K562 (cell line): ENCODE measurements at regions not wholly inside any gene's neighbourhood (a gene's known extent, or its start where the extent isn't known, plus 50 kb on each side); places are given as distances from the start of the nearest gene placed in this dataset.

Source experiments
- ETS1 ChIP-seq: conservative IDR thresholded peaks from 2 replicates; pipeline ENCODE4 v1.6.1; 2011; ENCODE audit warnings: low read depth, mild to moderate bottlenecking, low read length; ENCODE audit not compliant: control insufficient read depth
- HOXB6 ChIP-seq: fragments of 250-450 bp; sonication (Bioruptor Pico); IDR thresholded peaks from 2 replicates; pipeline ENCODE4 v1.5.1; 2022; ENCODE audit warnings: mild to moderate bottlenecking, borderline replicate concordance
- ILF3 ChIP-seq: fragments of 450-650 bp; IDR thresholded peaks from 2 replicates; pipeline ENCODE4 v1.6.1; 2018; ENCODE audit warnings: antibody characterized with exemption, mild to moderate bottlenecking, moderate library complexity, borderline replicate concordance
- KAT2B ChIP-seq: IDR thresholded peaks from one replicate; pipeline ENCODE4 v1.6.1; 2012; ENCODE audit warnings: low read depth, mild to moderate bottlenecking, control low read depth, inconsistent platforms, low read length, moderate library complexity
- KDM1A ChIP-seq, 2 experiments: fragments of 450-650 bp; IDR thresholded peaks; 2 replicates each; pipeline ENCODE4 v1.6.1; 2016; ENCODE audit warnings: mild to moderate bottlenecking in 2 of 2
- KLF13 ChIP-seq: fragments of 450-650 bp; IDR thresholded peaks from 2 replicates; pipeline ENCODE4 v1.6.1; 2016; ENCODE audit warnings: missing genetic modification characterization, low read depth, mild to moderate bottlenecking, missing compliant biosample characterization, moderate library complexity, borderline replicate concordance
- PHB ChIP-seq: fragments of 250-450 bp; sonication (Bioruptor Pico); IDR thresholded peaks from 2 replicates; pipeline ENCODE4 v1.5.0; 2021
- PPARD ChIP-seq: fragments of 250-450 bp; sonication (Bioruptor Pico); IDR thresholded peaks from 2 replicates; pipeline ENCODE4 v1.8.0; 2022; ENCODE audit warnings: inconsistent platforms, mild to moderate bottlenecking, moderate library complexity
- PREB ChIP-seq: sonication (generic); formaldehyde crosslinking; IDR thresholded peaks from 2 replicates; pipeline ENCODE4 v1.8.1; 2023; ENCODE audit warnings: mild to moderate bottlenecking, missing genetic modification reagents
- RBBP5 ChIP-seq: fragments of 200-600 bp; sonication (generic); IDR thresholded peaks from 2 replicates; pipeline ENCODE4 v1.6.1; 2012; ENCODE audit warnings: borderline replicate concordance, mild to moderate bottlenecking, low read length, control low read depth, inconsistent platforms; ENCODE audit not compliant: insufficient read depth, poor library complexity, severe bottlenecking
- RREB1 ChIP-seq: fragments of 250-450 bp; sonication (Bioruptor Pico); IDR thresholded peaks from 2 replicates; pipeline ENCODE4 v1.4.0; 2020
- TAF1 ChIP-seq: IDR thresholded peaks from 2 replicates; pipeline ENCODE4 v1.6.1; 2011; ENCODE audit warnings: mild to moderate bottlenecking, low read length, moderate library complexity; ENCODE audit not compliant: insufficient read depth, control insufficient read depth, severe bottlenecking; ENCODE audit errors: extremely low read depth
- TRIM28 ChIP-seq: fragments of 450-650 bp; IDR thresholded peaks from 2 replicates; pipeline ENCODE4 v1.6.1; 2017
- U2AF2 ChIP-seq: fragments of 200-400 bp; formaldehyde crosslinking; optimal IDR thresholded peaks from 2 replicates; pipeline ENCODE3; 2017; ENCODE audit warnings: low read depth, mild to moderate bottlenecking, low read length
- ZNF133 ChIP-seq: fragments of 250-450 bp; sonication (Bioruptor Pico); IDR thresholded peaks from 2 replicates; pipeline ENCODE4 v1.4.0; 2020; ENCODE audit warnings: mild to moderate bottlenecking
- ZNF212 ChIP-seq: fragments of 450-650 bp; formaldehyde crosslinking; IDR thresholded peaks from 2 replicates; pipeline ENCODE4 v1.4.0; 2020; ENCODE audit warnings: mild to moderate bottlenecking
- ZNF436 ChIP-seq: fragments of 250-450, 450-650 bp; sonication (Bioruptor Pico); formaldehyde crosslinking; IDR thresholded peaks from 2 replicates; pipeline ENCODE4 v1.7.0; 2020; ENCODE audit warnings: mild to moderate bottlenecking
- ZNF644 ChIP-seq: fragments of 200-800 bp; sonication (Bioruptor generic); IDR thresholded peaks from 2 replicates; pipeline ENCODE4 v1.6.1; 2016; ENCODE audit warnings: low read depth, missing genetic modification characterization, missing compliant biosample characterization
- TF ChIP-seq, protein P1 (sequence below): fragments of 250-450 bp; sonication (Bioruptor Pico); IDR thresholded peaks from 2 replicates; pipeline ENCODE4 v1.4.0; 2020; ENCODE audit warnings: mild to moderate bottlenecking, moderate library complexity

DNA sequence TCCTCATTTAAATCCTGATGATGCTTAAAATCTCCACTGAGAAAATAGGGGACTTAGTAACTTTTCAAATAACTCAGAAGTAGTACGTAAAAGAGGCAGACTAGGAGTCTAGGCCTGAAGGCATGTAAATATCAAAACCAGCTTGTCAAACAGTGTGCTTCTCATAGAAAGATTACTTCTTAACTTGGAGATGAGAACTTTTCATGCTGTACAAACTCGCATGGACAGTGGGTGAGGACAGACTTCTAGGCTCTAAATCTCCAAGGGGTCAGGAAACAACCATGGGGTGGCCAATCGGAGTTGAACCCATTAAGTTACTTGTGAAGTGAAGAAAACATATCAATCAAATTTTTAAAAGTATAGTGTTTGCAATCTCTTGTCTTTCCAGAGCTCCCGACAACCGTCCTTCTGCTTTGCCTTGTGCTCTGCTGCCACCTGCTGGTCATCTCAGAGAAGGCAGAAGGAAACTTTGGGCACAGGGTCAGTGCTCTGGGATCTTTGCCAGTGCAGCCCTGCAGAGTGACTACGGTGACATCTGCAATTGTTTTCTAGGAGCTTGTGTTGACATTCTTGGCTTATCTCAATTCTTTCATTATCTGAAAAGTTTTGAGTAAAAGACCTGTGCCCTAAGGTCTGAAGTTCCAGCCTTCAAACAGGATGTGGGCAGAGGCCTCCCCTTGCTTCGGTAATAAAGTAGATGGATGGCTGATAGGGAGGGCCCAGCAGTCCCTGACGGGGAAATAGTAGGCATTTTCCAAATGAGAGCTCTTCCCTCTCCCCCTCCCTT is 105.1 kb upstream of the PDE4B start (continued):
- TF ChIP-seq RREB1 (CRISPR knock-in tag) (no peak), ZNF133 (CRISPR knock-in tag) (no peak), KAT2B (no peak), TAF1 (no peak), ZNF644 (tag) (no peak), ZNF212 (CRISPR knock-in tag) (no peak), PHB (CRISPR knock-in tag) (no peak), KLF13 (tag) (no peak), PREB (CRISPR knock-in tag) (no peak), TRIM28 (no peak), HOXB6 (no peak), RBBP5 (no peak), ETS1 (no peak), KDM1A (IDR thresholded peaks at IDR 0.05) (peak; percentile 50; a peak in 2 of 4 replicates), ILF3 (no peak), U2AF2 (no peak), PPARD (no peak), ZNF436 (CRISPR knock-in tag) (no peak)
- TF ChIP-seq, protein P1, sequence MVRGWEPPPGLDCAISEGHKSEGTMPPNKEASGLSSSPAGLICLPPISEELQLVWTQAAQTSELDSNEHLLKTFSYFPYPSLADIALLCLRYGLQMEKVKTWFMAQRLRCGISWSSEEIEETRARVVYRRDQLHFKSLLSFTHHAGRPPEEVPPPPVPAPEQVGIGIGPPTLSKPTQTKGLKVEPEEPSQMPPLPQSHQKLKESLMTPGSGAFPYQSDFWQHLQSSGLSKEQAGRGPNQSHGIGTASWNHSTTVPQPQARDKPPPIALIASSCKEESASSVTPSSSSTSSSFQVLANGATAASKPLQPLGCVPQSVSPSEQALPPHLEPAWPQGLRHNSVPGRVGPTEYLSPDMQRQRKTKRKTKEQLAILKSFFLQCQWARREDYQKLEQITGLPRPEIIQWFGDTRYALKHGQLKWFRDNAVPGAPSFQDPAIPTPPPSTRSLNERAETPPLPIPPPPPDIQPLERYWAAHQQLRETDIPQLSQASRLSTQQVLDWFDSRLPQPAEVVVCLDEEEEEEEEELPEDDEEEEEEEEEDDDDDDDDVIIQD (CRISPR knock-in tag), result no peak
